Left renal pelvis (tissue), 4 donors: ENCODE measurements at regions not wholly inside any gene's neighbourhood (a gene's known extent, or its start where the extent isn't known, plus 50 kb on each side); places are given as distances from the start of the nearest gene placed in this dataset.

Experiments used
- DNase-seq, 4 donors: peaks; one replicate each; pipeline ENCODE4 v3.0.0-alpha.2; 2013; ENCODE audit warnings: low read depth in 4 of 4, low spot score in 3 of 4

GRCh38 chr2:76330865-76331264 lies 620.1 kb upstream of the GCFC2 start:
- no peak for DNase-seq

GRCh38 chr2:76326636-76327035 lies 615.9 kb upstream of the GCFC2 start:
- DNase-seq, result no peak

- no peak for DNase-seq
These were observed 612.7 kb upstream of the GCFC2 start for GRCh38 chr2:76323381-76323780.

GRCh38 chr2:76320716-76321115 lies 610.0 kb upstream of the GCFC2 start:
- DNase-seq, result no peak

- no peak for DNase-seq
These were observed 608.2 kb upstream of the GCFC2 start for GRCh38 chr2:76318848-76319360.

- no peak for DNase-seq
These were observed 606.0 kb upstream of the GCFC2 start for GRCh38 chr2:76316691-76317090.

GRCh38 chr2:76314271-76315020 lies 603.7 kb upstream of the GCFC2 start:
- DNase-seq, result no peak

GRCh38 chr2:76312236-76312635 lies 601.5 kb upstream of the GCFC2 start:
- no peak for DNase-seq

GRCh38 chr2:76311728-76312127 lies 601.0 kb upstream of the GCFC2 start:
- no peak for DNase-seq

GRCh38 chr2:76310894-76311633 lies 600.3 kb upstream of the GCFC2 start:
- DNase-seq, result no peak

- no peak for DNase-seq
These were observed 596.8 kb upstream of the GCFC2 start for GRCh38 chr2:76307495-76307894.

GRCh38 chr2:76298041-76298440 lies 587.3 kb upstream of the GCFC2 start:
- no peak for DNase-seq

GRCh38 chr2:76296438-76296837 lies 585.7 kb upstream of the GCFC2 start:
- DNase-seq, result no peak

- no peak for DNase-seq
These were observed 585.0 kb upstream of the GCFC2 start for GRCh38 chr2:76295762-76296161.

GRCh38 chr2:76288598-76288997 lies 577.9 kb upstream of the GCFC2 start:
- peak in 1 of 4 donors; percentile 6 for DNase-seq

GRCh38 chr2:76288146-76288545 lies 577.4 kb upstream of the GCFC2 start:
- no peak for DNase-seq

GRCh38 chr2:76283350-76283749 lies 572.6 kb upstream of the GCFC2 start:
- DNase-seq, result no peak

- DNase-seq, result no peak
These were observed 570.6 kb upstream of the GCFC2 start for GRCh38 chr2:76281156-76281841.

GRCh38 chr2:76280686-76281085 lies 570.0 kb upstream of the GCFC2 start:
- no peak for DNase-seq

- no peak for DNase-seq
These were observed 568.4 kb upstream of the GCFC2 start for GRCh38 chr2:76279142-76279541.

- no peak for DNase-seq
These were observed 565.1 kb upstream of the GCFC2 start for GRCh38 chr2:76275788-76276187.
